K562 (cell line): ENCODE measurements at regions not wholly inside any gene's neighbourhood (a gene's known extent, or its start where the extent isn't known, plus 50 kb on each side); places are given as distances from the start of the nearest gene placed in this dataset.

Experiments used
- CTCF ChIP-seq, 3 experiments: IDR thresholded peaks in 2 of 3; conservative IDR thresholded peaks in 1 of 3; 2 replicates each; pipeline ENCODE4 v1.5.1; 2011 to 2012; ENCODE audit warnings: low read length in 3 of 3, mild to moderate bottlenecking in 3 of 3, control low read depth in 2 of 3, improper control_type of control experiment in 1 of 3, inconsistent platforms in 1 of 3, low read depth in 1 of 3, mixed read lengths in 1 of 3, moderate library complexity in 1 of 3; ENCODE audit not compliant: insufficient read depth in 2 of 3
- L3MBTL2 ChIP-seq: fragments of 450-650 bp; IDR thresholded peaks from 2 replicates; pipeline ENCODE4 v1.6.1; 2016; ENCODE audit warnings: mild to moderate bottlenecking, moderate library complexity
- TGIF2 ChIP-seq: sonication (generic); formaldehyde crosslinking; IDR thresholded peaks from 2 replicates; pipeline ENCODE4 v1.8.1; 2022; ENCODE audit warnings: mild to moderate bottlenecking, missing genetic modification reagents, moderate library complexity

GRCh38 chr12:43167691-43168090 is 384.3 kb downstream of the ADAMTS20 start:
- TF ChIP-seq TGIF2 (CRISPR knock-in tag) (no peak), CTCF (IDR thresholded peaks at IDR 0.05 in 2 of 3, conservative IDR thresholded peaks at IDR 0.05 in 1 of 3; ENCODE audit: insufficient read depth in 2 of 3, low read depth in 1 of 3, low read length in 3 of 3) (no peak), L3MBTL2 (no peak)
